HepG2 (cell line): ENCODE measurements at regions not wholly inside any gene's neighbourhood (a gene's known extent, or its start where the extent isn't known, plus 50 kb on each side); places are given as distances from the start of the nearest gene placed in this dataset.

Experiments used
- ATAC-seq: fragments of 200-7000 bp; cut with Tn5 transposase; 3 replicates; pipeline ENCODE4 v1.9.1; 2020; ENCODE audit warnings: mild to moderate bottlenecking, moderate library complexity
- BruUV-seq: library from RNA; stranded (reverse); fragments of 400-500 nt; replicated peaks from 2 replicates; lab custom pipeline; 2021; lab: Mats Ljungman, UMichigan
- CTCF ChIA-PET: fragments of 300-600 bp; formaldehyde crosslinking; extraction: SDS; loops from one replicate; lab custom pipeline; 2021; ENCODE audit warnings: low total read pairs, inconsistent platforms, low intra/inter-chr PET ratio; lab: Yijun Ruan, JAX
- POLR2A ChIA-PET: fragments of 350-600 bp; sonication (Branson Sonifier 250); formaldehyde crosslinking; loops from one replicate; lab custom pipeline; 2020; ENCODE audit warnings: antibody characterized with exemption, inconsistent platforms; lab: Yijun Ruan, JAX
- DNase-seq: peaks from one replicate; pipeline ENCODE4 v3.0.0-alpha.2; 2015; ENCODE audit warnings: low spot score
- FAIRE-seq: peaks from 3 replicates; lab custom pipeline; 2011; peaks lifted over from hg19 to GRCh38; lab: Jason Lieb, UNC
- H2AFZ ChIP-seq: one replicate; pipeline ENCODE4 v1.6.1; 2011; ENCODE audit warnings: low read length, inconsistent platforms
- H3K27ac ChIP-seq: fragments of 300-600 bp; 3 replicates; pipeline ENCODE4 v1.8.0; 2011; ENCODE audit warnings: mixed run types, mild to moderate bottlenecking, mixed read lengths, low read length, inconsistent platforms; ENCODE audit not compliant: insufficient read depth; ENCODE audit errors: extremely low read length
- H3K27me3 ChIP-seq, 2 experiments: fragments of 200-600 bp in 1 of 2; 2 replicates in 1 of 2; 3 replicates in 1 of 2; pipeline versions ENCODE4 v1.6.0 to v1.8.0; 2011; ENCODE audit warnings: low read length in 2 of 2, mild to moderate bottlenecking in 2 of 2, moderate library complexity in 2 of 2, inconsistent platforms in 1 of 2; ENCODE audit not compliant: insufficient read depth in 2 of 2, control insufficient read depth in 1 of 2
- H3K36me3 ChIP-seq, 2 experiments: fragments of 200-600 bp in 1 of 2; replicated peaks in 1 of 2; 2 replicates in 1 of 2; 3 replicates in 1 of 2; pipeline versions ENCODE4 v1.5.1 to v1.8.0; 2011; ENCODE audit warnings: low read length in 2 of 2, inconsistent platforms in 1 of 2; ENCODE audit not compliant: insufficient read depth in 2 of 2, control insufficient read depth in 1 of 2
- H3K4me1 ChIP-seq: 2 replicates; pipeline ENCODE4 v1.5.1; 2012; ENCODE audit warnings: low read length, inconsistent platforms; ENCODE audit not compliant: insufficient read depth
- H3K4me2 ChIP-seq: 2 replicates; pipeline ENCODE4 v1.6.0; 2011; ENCODE audit warnings: low read depth, low read length, inconsistent platforms
- H3K4me3 ChIP-seq, 3 experiments: fragments of 200-600 bp in 1 of 3; sonication (generic), shearing (Covaris generic) in 1 of 3; replicated peaks in 1 of 3; 2 replicates each; pipeline ENCODE4 v1.5.1; 2011 to 2016; ENCODE audit warnings: low read length in 3 of 3, inconsistent platforms in 2 of 3, low read depth in 2 of 3, mild to moderate bottlenecking in 2 of 3, control low read depth in 1 of 3, mixed read lengths in 1 of 3; ENCODE audit not compliant: insufficient read depth in 1 of 3
- H3K79me2 ChIP-seq: one replicate; pipeline ENCODE4 v1.6.1; 2011; ENCODE audit warnings: low read length, inconsistent platforms; ENCODE audit not compliant: insufficient read depth
- H3K9ac ChIP-seq: 2 replicates; pipeline ENCODE4 v1.6.0; 2011; ENCODE audit warnings: mild to moderate bottlenecking, low read depth, low read length, inconsistent platforms; ENCODE audit not compliant: insufficient read depth
- H3K9me3 ChIP-seq: 2 replicates; pipeline ENCODE4 v1.5.1; 2012; ENCODE audit warnings: mild to moderate bottlenecking, low read length
- H4K20me1 ChIP-seq: 2 replicates; pipeline ENCODE4 v1.6.0; 2011; ENCODE audit warnings: inconsistent platforms, mild to moderate bottlenecking, low read length, moderate library complexity; ENCODE audit not compliant: insufficient read depth
- EP300 ChIP-seq, 3 experiments: sonication (generic) in 1 of 3; formaldehyde crosslinking in 1 of 3; IDR thresholded peaks; 2 replicates each; pipeline versions ENCODE4 v1.5.1 to v1.6.1; 2011 to 2020; ENCODE audit warnings: low read depth in 2 of 3, low read length in 2 of 3, borderline replicate concordance in 1 of 3, improper control_type of control experiment in 1 of 3, mild to moderate bottlenecking in 1 of 3, missing genetic modification reagents in 1 of 3, moderate library complexity in 1 of 3
- GTF2F1 ChIP-seq: fragments of 150-350 bp; IDR thresholded peaks from 2 replicates; pipeline ENCODE4 v1.6.1; 2014; ENCODE audit warnings: low read length
- HNF4A ChIP-seq: sonication (generic); formaldehyde crosslinking; IDR thresholded peaks from 2 replicates; pipeline ENCODE4 v1.4.0; 2020; ENCODE audit warnings: missing genetic modification reagents
- MLXIP ChIP-seq: sonication (generic); formaldehyde crosslinking; IDR thresholded peaks from 2 replicates; pipeline ENCODE4 v1.9.0; 2021; ENCODE audit warnings: missing genetic modification reagents, borderline replicate concordance
- MTA1 ChIP-seq: sonication (generic); formaldehyde crosslinking; IDR thresholded peaks from 2 replicates; pipeline ENCODE4 v1.4.0; 2020; ENCODE audit warnings: missing genetic modification reagents, mild to moderate bottlenecking, borderline replicate concordance
- MYPOP ChIP-seq: sonication (generic); formaldehyde crosslinking; IDR thresholded peaks from 2 replicates; pipeline ENCODE4 v1.8.1; 2023; ENCODE audit warnings: mild to moderate bottlenecking, moderate library complexity, missing genetic modification reagents
- PCBP2 ChIP-seq: fragments of 200-400 bp; formaldehyde crosslinking; optimal IDR thresholded peaks from 2 replicates; pipeline ENCODE3; 2018; ENCODE audit warnings: low read length, low read depth; ENCODE audit not compliant: poor library complexity, severe bottlenecking
- POLR2AphosphoS2 ChIP-seq: IDR thresholded peaks from 2 replicates; pipeline ENCODE4 v1.6.1; 2011; ENCODE audit warnings: low read depth, low read length, improper control_type of control experiment
- TBX2 ChIP-seq: sonication (generic); formaldehyde crosslinking; IDR thresholded peaks from 2 replicates; pipeline ENCODE4 v1.5.0; 2020; ENCODE audit warnings: missing genetic modification reagents, mild to moderate bottlenecking, borderline replicate concordance
- ZBTB3 ChIP-seq: sonication (generic); formaldehyde crosslinking; IDR thresholded peaks from 2 replicates; pipeline ENCODE4 v1.4.0; 2020; ENCODE audit warnings: low read depth, mild to moderate bottlenecking, moderate library complexity, missing genetic modification reagents, borderline replicate concordance
- ZFYVE20 ChIP-seq: sonication (generic); formaldehyde crosslinking; IDR thresholded peaks from 2 replicates; pipeline ENCODE4 v1.8.0; 2023; ENCODE audit warnings: low read depth, mild to moderate bottlenecking, moderate library complexity, missing genetic modification reagents, borderline replicate concordance
- ZNF547 ChIP-seq: sonication (generic); formaldehyde crosslinking; IDR thresholded peaks from 2 replicates; pipeline ENCODE4 v1.5.1; 2020; ENCODE audit warnings: mild to moderate bottlenecking, missing genetic modification reagents
- ZNF713 ChIP-seq: sonication (generic); formaldehyde crosslinking; IDR thresholded peaks from 2 replicates; pipeline ENCODE4 v1.4.0; 2020; ENCODE audit warnings: mild to moderate bottlenecking, missing genetic modification reagents
- WGBS: methylation state at CpG from one replicate; pipeline ENCODE4 v1.1.6; 2017; ENCODE audit warnings: low lambda C conversion rate; 5-methylcytosine and 5-hydroxymethylcytosine counted together
- in situ Hi-C: cut with HindIII; loops from 2 replicates; pipeline ENCODE4 v1.10.0; 2017; ENCODE audit warnings: low pct_unique_long_range_greater_than_20kb; ENCODE audit not compliant: extremely low pct_ligation_motif_present
- intact Hi-C: fragments of 100-400 bp; cut with micrococcal nuclease; formaldehyde crosslinking; loops from one replicate; pipeline ENCODE4 v1.10.0; 2022; ENCODE audit not compliant: unreplicated experiment
- TF ChIP-seq, protein P1 (sequence below): sonication (generic); formaldehyde crosslinking; conservative IDR thresholded peaks from 2 replicates; pipeline ENCODE4 v1.4.0; 2020; ENCODE audit warnings: missing genetic modification reagents
- TF ChIP-seq, protein P2 (sequence below): sonication (generic); formaldehyde crosslinking; conservative IDR thresholded peaks from 2 replicates; pipeline ENCODE4 v1.5.0; 2020; ENCODE audit warnings: missing genetic modification reagents

GRCh38 chr17:71173991-71174390 is 946.8 kb upstream of the SOX9 start:
- in situ Hi-C loops, result no loop called here
- TF ChIP-seq ZFYVE20 (CRISPR knock-in tag), result no peak
- no peak for TF ChIP-seq ZNF547 (CRISPR knock-in tag)
- TF ChIP-seq HNF4A (CRISPR knock-in tag), result no peak
- TF ChIP-seq, protein P1, sequence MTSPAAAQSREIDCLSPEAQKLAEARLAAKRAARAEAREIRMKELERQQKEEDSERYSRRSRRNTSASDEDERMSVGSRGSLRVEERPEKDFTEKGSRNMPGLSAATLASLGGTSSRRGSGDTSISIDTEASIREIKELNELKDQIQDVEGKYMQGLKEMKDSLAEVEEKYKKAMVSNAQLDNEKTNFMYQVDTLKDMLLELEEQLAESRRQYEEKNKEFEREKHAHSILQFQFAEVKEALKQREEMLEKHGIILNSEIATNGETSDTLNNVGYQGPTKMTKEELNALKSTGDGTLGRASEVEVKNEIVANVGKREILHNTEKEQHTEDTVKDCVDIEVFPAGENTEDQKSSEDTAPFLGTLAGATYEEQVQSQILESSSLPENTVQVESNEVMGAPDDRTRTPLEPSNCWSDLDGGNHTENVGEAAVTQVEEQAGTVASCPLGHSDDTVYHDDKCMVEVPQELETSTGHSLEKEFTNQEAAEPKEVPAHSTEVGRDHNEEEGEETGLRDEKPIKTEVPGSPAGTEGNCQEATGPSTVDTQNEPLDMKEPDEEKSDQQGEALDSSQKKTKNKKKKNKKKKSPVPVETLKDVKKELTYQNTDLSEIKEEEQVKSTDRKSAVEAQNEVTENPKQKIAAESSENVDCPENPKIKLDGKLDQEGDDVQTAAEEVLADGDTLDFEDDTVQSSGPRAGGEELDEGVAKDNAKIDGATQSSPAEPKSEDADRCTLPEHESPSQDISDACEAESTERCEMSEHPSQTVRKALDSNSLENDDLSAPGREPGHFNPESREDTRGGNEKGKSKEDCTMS (CRISPR knock-in tag), result no peak
- no peak for TF ChIP-seq PCBP2
- TF ChIP-seq MYPOP, result no peak
- TF ChIP-seq TBX2 (CRISPR knock-in tag), result no peak
- TF ChIP-seq, protein P2, sequence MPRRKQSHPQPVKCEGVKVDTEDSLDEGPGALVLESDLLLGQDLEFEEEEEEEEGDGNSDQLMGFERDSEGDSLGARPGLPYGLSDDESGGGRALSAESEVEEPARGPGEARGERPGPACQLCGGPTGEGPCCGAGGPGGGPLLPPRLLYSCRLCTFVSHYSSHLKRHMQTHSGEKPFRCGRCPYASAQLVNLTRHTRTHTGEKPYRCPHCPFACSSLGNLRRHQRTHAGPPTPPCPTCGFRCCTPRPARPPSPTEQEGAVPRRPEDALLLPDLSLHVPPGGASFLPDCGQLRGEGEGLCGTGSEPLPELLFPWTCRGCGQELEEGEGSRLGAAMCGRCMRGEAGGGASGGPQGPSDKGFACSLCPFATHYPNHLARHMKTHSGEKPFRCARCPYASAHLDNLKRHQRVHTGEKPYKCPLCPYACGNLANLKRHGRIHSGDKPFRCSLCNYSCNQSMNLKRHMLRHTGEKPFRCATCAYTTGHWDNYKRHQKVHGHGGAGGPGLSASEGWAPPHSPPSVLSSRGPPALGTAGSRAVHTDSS (CRISPR knock-in tag), result no peak
- TF ChIP-seq EP300 (IDR thresholded peaks at IDR 0.05; ENCODE audit: low read depth in 2 of 2, low read length in 2 of 2), result no peak
- no peak for TF ChIP-seq EP300 (CRISPR knock-in tag; IDR thresholded peaks at IDR 0.05; ENCODE audit: borderline replicate concordance)
- TF ChIP-seq ZBTB3 (CRISPR knock-in tag), result no peak
- TF ChIP-seq MTA1 (CRISPR knock-in tag), result no peak
- TF ChIP-seq POLR2AphosphoS2, result no peak
- no peak for TF ChIP-seq MLXIP (CRISPR knock-in tag)
- TF ChIP-seq GTF2F1, result no peak
- no peak for TF ChIP-seq ZNF713 (CRISPR knock-in tag)

More at GRCh38 chr17:71173991-71174390, 946.8 kb upstream of the SOX9 start:
- FAIRE-seq (no peak), ATAC-seq (no peak), DNase-seq (no peak)
- no TSS peak for BruUV-seq
- H4K20me1 ChIP-seq, result no peaks in the 10 kb centered on the region
- CTCF ChIA-PET, result no interaction called here
- peaks cover 55% of the 10 kb centered on the region for H3K9me3 ChIP-seq
- WGBS, result 23% methylated on average over 3 of the region's 3 CpGs
- H3K27me3 ChIP-seq, result no peaks in the 10 kb centered on the region
- H3K27ac ChIP-seq, result no peak overlapping the region
- no peak overlapping the region for H3K9ac ChIP-seq
- POLR2A ChIA-PET, result no interaction called here
- H3K79me2 ChIP-seq, result no peaks in the 10 kb centered on the region
- intact Hi-C loops, result no loop called here
- no peaks in the 10 kb centered on the region for H3K4me1 ChIP-seq
- H3K36me3 ChIP-seq, result no peaks in the 10 kb centered on the region
- H2AFZ ChIP-seq, result no peak overlapping the region
- no peak overlapping the region for H3K4me3 ChIP-seq
- H3K4me2 ChIP-seq, result no peak overlapping the region
